Activated CD4-positive, alpha-beta T cell treated with anti-CD3 and anti-CD28 coated beads for 36 hours (primary cell): ENCODE measurements at regions not wholly inside any gene's neighbourhood (a gene's known extent, or its start where the extent isn't known, plus 50 kb on each side); places are given as distances from the start of the nearest gene placed in this dataset.
"Not testable (repeated sequence)": the region's sequence is repeated elsewhere in the genome, so short reads cannot be mapped to it uniquely, and the experiment has no call there.

Experiments used
- ATAC-seq: fragments of 200-7000 bp; cut with Tn5 transposase; one replicate; pipeline ENCODE4 v1.10.0; 2021; ENCODE audit warnings: mild to moderate bottlenecking, moderate library complexity
- CTCF ChIA-PET: fragments of 350-600 bp; sonication (Branson Sonifier 250); formaldehyde crosslinking; loops from one replicate; lab custom pipeline; 2021; ENCODE audit warnings: antibody characterized with exemption; lab: Charles Lee
- POLR2A ChIA-PET: fragments of 350-600 bp; sonication (Branson Sonifier 250); formaldehyde crosslinking; loops from one replicate; lab custom pipeline; 2021; ENCODE audit warnings: antibody characterized with exemption, inconsistent platforms; lab: Charles Lee
- DNase-seq: peaks from one replicate; pipeline ENCODE4 v3.0.0-alpha.2; 2020
- H3K27ac Mint-ChIP-seq: one replicate; pipeline ENCODE4 v1.8.0; 2021; ENCODE audit warnings: mixed read lengths
- H3K27me3 Mint-ChIP-seq: one replicate; pipeline ENCODE4 v1.8.0; 2021; ENCODE audit warnings: mixed read lengths
- H3K36me3 Mint-ChIP-seq: one replicate; pipeline ENCODE4 v1.8.0; 2021; ENCODE audit warnings: low read depth, mixed read lengths
- H3K4me1 Mint-ChIP-seq: one replicate; pipeline ENCODE4 v1.8.0; 2021; ENCODE audit warnings: mixed read lengths
- H3K4me3 Mint-ChIP-seq: one replicate; pipeline ENCODE4 v1.8.0; 2021; ENCODE audit warnings: mild to moderate bottlenecking, moderate library complexity, mixed read lengths
- H3K9me3 Mint-ChIP-seq: one replicate; pipeline ENCODE4 v1.8.0; 2021; ENCODE audit warnings: low read depth, mixed read lengths
- intact Hi-C, 2 experiments: fragments of 100-400 bp; cut with DNase I in 1 of 2; cut with micrococcal nuclease in 1 of 2; formaldehyde crosslinking; loops; one replicate each; pipeline versions ENCODE4 v1.14.2 to v1.15.1; 2022 to 2024; cut with DNase I, micrococcal nuclease

DNA sequence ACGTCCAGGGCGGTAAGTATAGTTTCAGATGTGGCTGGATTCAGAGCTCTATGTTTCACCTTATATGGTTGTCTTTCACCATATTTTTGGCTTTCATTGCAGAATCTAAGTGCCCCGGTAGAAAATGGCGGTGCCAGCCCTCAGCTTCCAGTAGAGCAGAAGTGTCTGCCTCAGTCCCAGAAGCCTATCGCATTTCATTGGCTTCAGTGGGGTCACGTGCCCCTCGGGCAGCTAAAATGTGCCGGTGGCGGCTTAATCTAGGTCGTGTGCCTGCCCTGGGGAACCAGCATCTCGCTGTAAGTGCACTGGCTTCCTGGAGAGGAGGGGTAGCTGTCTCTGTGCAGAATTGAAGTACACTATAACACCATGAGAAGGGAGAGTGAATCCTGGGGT lies 107.4 kb upstream of the MAGI3 start:
- no peak for ATAC-seq
- ChIA-PET CTCF (interaction anchor here (1.3 kb wide), 1 partner anchor 10 kb away, joined by 5 read pairs; no protein-coding TSS in a partner anchor), POLR2A (no interaction called here)
- Mint-ChIP-seq H3K4me1 (no peaks in the 10 kb centered on the region), H3K36me3 (no peaks in the 10 kb centered on the region), H3K27me3 (peaks cover 13% of the 10 kb centered on the region), H3K4me3 (no peak overlapping the region), H3K27ac (no peak overlapping the region), H3K9me3 (no peaks in the 10 kb centered on the region)
- DNase-seq: no peak
- intact Hi-C loops: no loop called here

DNA sequence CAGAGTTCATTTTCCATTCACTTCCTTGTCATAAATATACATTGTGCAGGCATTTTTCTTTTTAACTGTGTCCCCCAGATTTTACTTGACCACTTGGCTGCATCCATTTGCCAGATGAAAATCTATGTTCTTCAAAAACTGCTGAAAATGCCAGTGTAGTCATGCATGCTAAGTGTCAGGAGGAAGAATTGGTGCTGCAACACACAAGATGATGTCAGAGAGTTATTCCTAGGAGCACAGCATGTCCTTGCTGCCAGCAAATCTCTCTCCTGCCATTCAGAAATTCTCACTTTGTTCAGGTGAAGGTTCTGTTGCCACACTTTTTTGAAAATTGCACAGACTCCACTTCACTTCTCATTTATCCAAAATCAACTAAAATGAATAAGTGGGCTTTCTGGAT lies 106.4 kb upstream of the MAGI3 start:
- Mint-ChIP-seq H3K4me1 (no peaks in the 10 kb centered on the region), H3K27me3 (peaks cover 13% of the 10 kb centered on the region), H3K36me3 (no peaks in the 10 kb centered on the region), H3K4me3 (no peak overlapping the region), H3K9me3 (no peaks in the 10 kb centered on the region), H3K27ac (no peak overlapping the region)
- ATAC-seq (no peak), DNase-seq (no peak)
- ChIA-PET CTCF (interaction anchor here (1.3 kb wide), 1 partner anchor 11 kb away, joined by 5 read pairs; no protein-coding TSS in a partner anchor), POLR2A (no interaction called here)
- intact Hi-C loops: no loop called here

DNA sequence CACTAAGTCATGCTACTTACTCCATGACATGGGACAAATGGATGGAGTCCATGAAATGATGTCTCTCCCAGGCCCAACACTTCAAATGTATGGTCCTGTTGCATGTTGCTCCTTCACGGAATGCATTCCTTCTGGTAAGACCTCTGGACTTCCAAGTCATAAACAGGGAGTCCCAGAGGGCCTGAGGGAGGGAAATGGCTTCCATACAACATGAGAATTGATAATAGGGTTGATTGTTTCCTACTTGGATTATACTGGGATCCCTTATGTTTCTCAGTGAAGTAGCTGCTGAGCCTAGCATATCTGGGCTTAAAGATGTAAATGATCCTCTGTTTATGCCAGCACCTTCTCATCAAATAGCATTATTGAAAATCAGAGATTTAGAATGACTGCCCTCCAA lies 104.2 kb upstream of the MAGI3 start:
- POLR2A ChIA-PET: no interaction called here
- no peak overlapping the region for H3K27ac Mint-ChIP-seq
- ATAC-seq: no peak
- H3K27me3 Mint-ChIP-seq: peaks cover 8% of the 10 kb centered on the region
- DNase-seq: no peak
- no peak overlapping the region for H3K4me3 Mint-ChIP-seq
- H3K36me3 Mint-ChIP-seq: no peaks in the 10 kb centered on the region
- no peaks in the 10 kb centered on the region for H3K9me3 Mint-ChIP-seq
- CTCF ChIA-PET: no interaction called here
- intact Hi-C loops: no loop called here
- H3K4me1 Mint-ChIP-seq: no peaks in the 10 kb centered on the region

DNA sequence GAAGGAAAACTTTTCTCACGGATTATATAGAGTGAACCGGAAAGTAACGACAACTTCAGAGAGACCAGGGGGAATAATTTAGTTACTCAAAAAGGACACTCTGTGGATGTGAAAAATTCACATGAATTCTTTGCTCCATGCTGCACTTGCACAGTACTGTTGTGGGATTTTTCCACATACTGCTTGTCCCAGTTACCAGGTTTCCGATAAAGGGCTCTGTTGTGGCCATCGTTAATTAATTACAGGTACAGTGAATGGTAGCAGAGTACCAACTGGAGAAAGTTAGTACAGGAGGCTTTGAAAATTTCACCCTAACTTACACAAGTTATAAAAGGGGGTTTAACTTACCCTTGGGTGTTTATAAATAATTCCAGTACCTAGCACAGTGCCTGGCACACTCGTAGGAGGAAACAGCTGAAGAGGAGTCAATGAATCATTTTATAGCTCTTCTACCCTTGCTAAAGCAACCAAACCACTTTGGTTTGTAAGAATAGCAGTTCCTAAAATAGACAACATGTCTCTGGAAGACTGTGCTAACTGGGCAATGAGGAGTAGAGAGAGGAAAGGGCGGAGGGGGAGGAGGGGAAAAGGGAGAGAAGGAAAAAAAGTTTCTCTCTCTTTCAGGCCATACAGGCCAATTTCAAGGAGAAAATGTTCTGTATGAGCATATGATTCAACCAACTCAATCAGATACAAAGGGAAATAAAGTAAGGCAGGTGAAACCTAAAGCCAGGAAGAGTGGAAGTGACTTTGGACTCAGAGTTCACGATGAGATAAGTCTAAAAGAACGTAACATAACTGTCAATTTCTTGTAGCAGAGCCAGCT lies 98.3 kb upstream of the MAGI3 start:
- Mint-ChIP-seq H3K4me3 (no peak overlapping the region), H3K27me3 (peaks cover 18% of the 10 kb centered on the region), H3K4me1 (no peaks in the 10 kb centered on the region), H3K27ac (no peak overlapping the region), H3K9me3 (no peaks in the 10 kb centered on the region), H3K36me3 (no peaks in the 10 kb centered on the region)
- intact Hi-C loops: no loop called here
- ATAC-seq (no peak), DNase-seq (no peak)
- ChIA-PET POLR2A (no interaction called here), CTCF (interaction anchor here (1.3 kb wide), 1 partner anchor 8 kb away, joined by 5 read pairs; no protein-coding TSS in a partner anchor)

DNA sequence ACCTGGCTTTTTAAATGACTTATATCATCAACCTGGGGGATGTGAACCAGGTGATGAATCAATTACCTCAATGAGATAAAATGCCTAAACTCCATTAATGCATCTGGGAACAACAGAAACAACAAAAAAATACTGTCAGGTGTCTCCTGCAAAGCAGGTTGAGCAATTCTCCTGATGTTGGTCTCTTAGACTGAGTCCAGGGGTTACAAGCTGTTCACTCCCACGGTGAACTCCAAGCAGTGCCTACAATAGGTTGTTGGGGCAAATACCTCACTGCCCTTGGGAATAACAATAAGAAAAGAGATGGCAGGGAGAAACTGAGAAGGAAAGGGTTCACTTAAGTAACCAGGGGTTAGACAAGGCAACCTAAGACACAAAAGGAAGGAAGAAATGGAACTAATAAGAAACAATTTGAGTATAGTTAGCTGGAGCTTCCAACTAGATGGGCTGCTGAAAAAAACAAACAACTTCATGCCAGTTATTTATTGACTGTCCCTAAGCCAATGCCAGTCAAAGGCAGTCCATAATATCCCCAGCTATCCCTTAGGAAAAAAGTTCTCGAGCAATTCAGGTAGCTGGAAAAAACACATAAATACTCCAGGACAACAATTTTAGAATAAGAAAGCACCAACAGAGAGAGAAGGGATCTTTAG lies 97.6 kb upstream of the MAGI3 start:
- intact Hi-C loops: no loop called here
- Mint-ChIP-seq H3K27me3 (peaks cover 18% of the 10 kb centered on the region), H3K4me1 (no peaks in the 10 kb centered on the region), H3K9me3 (no peaks in the 10 kb centered on the region), H3K27ac (no peak overlapping the region), H3K4me3 (no peak overlapping the region), H3K36me3 (no peaks in the 10 kb centered on the region)
- CTCF ChIA-PET: no interaction called here
- POLR2A ChIA-PET: no interaction called here
- DNase-seq (no peak), ATAC-seq (no peak)

DNA sequence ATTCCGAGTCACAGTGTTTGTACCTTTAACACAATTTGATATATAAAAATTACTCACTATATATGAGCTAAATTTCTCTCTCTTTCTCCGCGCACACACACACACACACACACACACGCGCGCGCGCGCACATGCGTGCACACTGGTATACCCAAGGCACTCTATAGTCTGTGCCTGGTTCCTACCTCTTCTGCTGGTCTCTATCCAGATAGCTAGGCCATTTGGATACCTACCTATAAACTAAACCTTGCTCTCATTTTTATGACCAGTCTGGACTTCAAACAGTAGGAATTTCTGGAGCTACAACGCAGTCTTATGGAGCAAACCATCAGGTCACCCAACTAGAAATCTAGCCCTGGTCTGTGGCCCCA lies 97.1 kb upstream of the MAGI3 start:
- H3K9me3 Mint-ChIP-seq: no peaks in the 10 kb centered on the region
- H3K36me3 Mint-ChIP-seq: no peaks in the 10 kb centered on the region
- H3K27ac Mint-ChIP-seq: no peak overlapping the region
- peaks cover 18% of the 10 kb centered on the region for H3K27me3 Mint-ChIP-seq
- no peak overlapping the region for H3K4me3 Mint-ChIP-seq
- no peaks in the 10 kb centered on the region for H3K4me1 Mint-ChIP-seq
- DNase-seq: no peak
- CTCF ChIA-PET: no interaction called here
- intact Hi-C loops: no loop called here
- ATAC-seq: no peak
- POLR2A ChIA-PET: no interaction called here

DNA sequence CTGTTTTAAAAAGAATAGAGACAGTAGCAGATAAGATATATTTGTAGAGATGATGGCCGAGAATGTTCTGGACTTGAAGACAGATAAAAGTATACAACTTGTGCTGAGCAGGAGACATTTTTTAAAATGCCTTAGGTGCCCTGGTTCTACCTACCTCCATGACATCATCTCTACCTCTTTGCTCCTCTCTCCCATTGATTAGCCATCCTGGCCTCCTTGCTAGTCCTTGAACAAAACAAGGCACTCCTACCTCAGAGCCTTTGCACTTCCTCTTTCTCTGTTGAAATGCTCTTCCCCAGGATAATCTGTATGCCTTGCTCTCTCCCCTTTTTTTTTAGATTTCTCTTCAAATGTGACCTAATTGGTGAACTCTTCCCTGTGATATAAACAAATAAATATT lies 92.6 kb upstream of the MAGI3 start:
- no peaks in the 10 kb centered on the region for H3K36me3 Mint-ChIP-seq
- intact Hi-C loops: no loop called here
- peaks cover 8% of the 10 kb centered on the region for H3K27me3 Mint-ChIP-seq
- ATAC-seq: no peak
- ChIA-PET CTCF (no interaction called here), POLR2A (no interaction called here)
- no peaks in the 10 kb centered on the region for H3K4me1 Mint-ChIP-seq
- no peaks in the 10 kb centered on the region for H3K9me3 Mint-ChIP-seq
- no peak overlapping the region for H3K4me3 Mint-ChIP-seq
- DNase-seq: no peak
- no peak overlapping the region for H3K27ac Mint-ChIP-seq

DNA sequence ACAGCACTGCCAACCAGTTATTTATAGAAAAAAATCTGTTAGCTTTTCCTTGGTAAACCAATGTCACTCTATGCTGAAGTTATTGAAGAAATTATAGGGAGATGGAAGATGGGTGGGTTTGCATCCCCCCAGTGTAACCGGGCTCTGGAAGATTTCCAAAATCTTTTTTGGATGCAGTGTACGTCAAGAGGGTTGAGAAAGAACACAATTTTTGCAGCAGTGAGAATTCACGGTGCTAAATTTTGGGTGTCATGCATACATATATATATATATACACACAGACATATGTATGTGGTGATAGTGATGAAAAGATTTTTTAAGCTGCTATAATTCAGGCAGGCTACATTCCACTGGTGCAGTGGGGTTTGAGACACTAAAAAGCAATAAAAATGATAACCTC lies 91.4 kb upstream of the MAGI3 start:
- Mint-ChIP-seq H3K4me3 (no peak overlapping the region), H3K9me3 (no peaks in the 10 kb centered on the region), H3K36me3 (no peaks in the 10 kb centered on the region), H3K27ac (no peak overlapping the region), H3K27me3 (peaks cover 4% of the 10 kb centered on the region), H3K4me1 (no peaks in the 10 kb centered on the region)
- DNase-seq (no peak), ATAC-seq (no peak)
- POLR2A ChIA-PET: no interaction called here
- CTCF ChIA-PET: no interaction called here
- intact Hi-C loops: no loop called here

DNA sequence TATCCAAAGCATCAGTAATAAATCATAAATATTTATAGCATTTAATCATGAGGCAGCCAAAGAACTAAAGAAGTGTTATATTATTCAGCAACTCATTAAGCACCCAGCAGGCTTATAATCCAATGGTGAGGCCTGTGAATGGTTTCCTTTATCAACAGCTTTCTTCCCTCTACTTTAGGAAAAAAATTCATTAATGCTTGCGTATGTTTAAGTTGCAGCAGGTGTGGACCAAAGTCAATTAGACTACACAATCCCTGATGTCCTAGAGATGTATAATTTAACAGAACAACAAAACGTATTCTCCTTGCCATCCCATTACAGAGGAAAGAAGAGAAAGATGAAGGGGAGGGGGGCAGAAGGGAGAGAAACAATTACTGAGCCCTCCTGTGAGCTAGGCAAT lies 87.7 kb upstream of the MAGI3 start:
- Mint-ChIP-seq H3K4me1 (no peaks in the 10 kb centered on the region), H3K36me3 (no peaks in the 10 kb centered on the region), H3K27me3 (no peaks in the 10 kb centered on the region), H3K9me3 (no peaks in the 10 kb centered on the region), H3K27ac (no peak overlapping the region), H3K4me3 (no peak overlapping the region)
- DNase-seq (no peak), ATAC-seq (no peak)
- ChIA-PET POLR2A (no interaction called here), CTCF (no interaction called here)
- intact Hi-C loops: no loop called here

DNA sequence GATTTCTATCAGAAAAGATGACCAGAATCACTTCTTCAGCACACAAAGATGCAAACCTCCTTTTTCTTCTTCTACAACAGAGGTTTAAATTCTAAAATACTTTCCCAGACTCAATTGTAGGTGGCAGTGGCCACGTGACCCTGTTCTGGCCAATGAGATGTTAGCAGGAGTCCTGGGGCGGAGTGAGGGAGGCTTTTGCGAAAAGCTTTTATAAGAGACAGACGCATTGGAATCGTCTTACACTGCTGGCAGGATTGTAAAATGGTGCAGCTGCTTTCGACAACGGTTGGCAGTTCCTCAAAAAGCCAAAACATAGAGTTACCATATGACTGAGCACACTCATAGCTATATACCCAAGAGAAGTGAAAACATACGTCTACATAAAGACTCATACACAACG lies 87.0 kb upstream of the MAGI3 start:
- intact Hi-C loops: no loop called here
- ATAC-seq (no peak), DNase-seq (no peak)
- H3K36me3 Mint-ChIP-seq: no peaks in the 10 kb centered on the region
- H3K4me3 Mint-ChIP-seq: no peak overlapping the region
- H3K27ac Mint-ChIP-seq: no peak overlapping the region
- POLR2A ChIA-PET: no interaction called here
- CTCF ChIA-PET: no interaction called here
- no peaks in the 10 kb centered on the region for H3K27me3 Mint-ChIP-seq
- H3K9me3 Mint-ChIP-seq: no peaks in the 10 kb centered on the region
- peaks cover 2% of the 10 kb centered on the region for H3K4me1 Mint-ChIP-seq

DNA sequence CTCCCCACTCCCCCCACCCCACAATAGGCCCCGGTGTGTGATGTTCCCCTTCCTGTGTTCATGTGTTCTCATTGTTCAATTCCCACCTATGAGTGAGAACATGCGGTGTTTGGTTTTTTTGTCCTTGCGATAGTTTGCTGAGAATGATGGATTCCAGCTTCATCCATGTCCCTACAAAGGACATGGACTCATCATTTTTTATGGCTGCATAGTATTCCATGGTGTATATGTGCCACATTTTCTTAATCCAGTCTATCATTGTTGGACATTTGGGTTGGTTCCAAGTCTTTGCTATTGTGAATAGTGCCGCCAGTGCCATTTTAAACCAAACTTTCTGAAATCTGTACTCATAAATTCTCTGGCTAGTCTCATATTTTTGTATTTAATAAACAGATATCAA lies 85.3 kb upstream of the MAGI3 start:
- H3K4me3 Mint-ChIP-seq, ATAC-seq, H3K9me3 Mint-ChIP-seq, H3K27ac Mint-ChIP-seq, H3K36me3 Mint-ChIP-seq, POLR2A ChIA-PET, DNase-seq, intact Hi-C loops, H3K4me1 Mint-ChIP-seq, CTCF ChIA-PET, H3K27me3 Mint-ChIP-seq: not testable (repeated sequence)

DNA sequence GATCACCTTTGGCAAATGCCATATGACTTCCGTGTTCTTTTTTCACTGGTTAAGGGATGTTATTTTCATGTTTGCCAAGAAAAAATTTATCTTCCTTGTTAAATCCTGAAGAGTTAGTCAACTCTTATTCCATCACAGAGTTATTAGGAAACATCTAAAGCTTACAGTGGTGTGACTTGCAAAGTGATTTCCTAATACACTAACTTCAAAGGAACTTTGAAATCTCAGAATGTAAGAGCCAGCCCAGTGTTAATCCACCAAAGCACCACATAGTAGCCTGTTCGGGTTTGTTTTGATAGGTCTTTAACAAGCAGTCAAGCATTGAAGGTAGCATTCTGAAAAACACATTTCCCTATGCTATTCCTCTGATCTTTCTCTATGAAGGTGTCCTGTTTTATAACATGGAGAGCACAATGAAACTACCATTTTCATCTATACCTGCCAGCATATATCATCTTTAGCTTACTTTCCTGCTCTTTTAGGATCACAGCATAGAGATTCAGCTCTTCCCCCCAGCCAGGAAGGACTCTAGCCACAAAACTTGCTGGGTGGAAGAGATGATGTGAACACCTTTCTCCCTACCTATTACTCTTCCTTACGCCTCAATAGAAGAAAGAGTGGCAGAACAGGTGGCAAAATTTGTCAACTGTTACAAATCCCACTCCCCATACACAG lies 82.4 kb upstream of the MAGI3 start:
- CTCF ChIA-PET: no interaction called here
- ATAC-seq (no peak), DNase-seq (no peak)
- Mint-ChIP-seq H3K4me3 (no peak overlapping the region), H3K9me3 (peaks cover 1% of the 10 kb centered on the region), H3K4me1 (peaks cover 10% of the 10 kb centered on the region), H3K36me3 (no peaks in the 10 kb centered on the region), H3K27ac (no peak overlapping the region), H3K27me3 (peaks cover 2% of the 10 kb centered on the region)
- intact Hi-C loops: no loop called here
- POLR2A ChIA-PET: no interaction called here
